GM23338 (cell line): ENCODE measurements at regions not wholly inside any gene's neighbourhood (a gene's known extent, or its start where the extent isn't known, plus 50 kb on each side); places are given as distances from the start of the nearest gene placed in this dataset.

Experiments
- ATAC-seq: fragments of 200-7000 bp; cut with Tn5 transposase; 3 replicates; pipeline ENCODE4 v1.9.1; 2020
- DNase-seq: peaks from one replicate; pipeline ENCODE4 v3.0.0-alpha.2; 2015; ENCODE audit warnings: low spot score
- H2AFZ ChIP-seq: fragments of 200-600 bp; sonication (generic); 2 replicates; pipeline ENCODE4 v1.8.0; 2016; ENCODE audit warnings: antibody characterized with exemption, mild to moderate bottlenecking, moderate library complexity
- H3F3A ChIP-seq: fragments of 200-600 bp; sonication (generic); replicated peaks from 2 replicates; pipeline ENCODE4 v1.8.0; 2017; ENCODE audit warnings: antibody characterized with exemption, mixed run types, low read depth
- H3K27ac ChIP-seq: fragments of 200-600 bp; sonication (generic); 2 replicates; pipeline ENCODE4 v1.6.1; 2016; ENCODE audit warnings: low read depth
- H3K27me3 ChIP-seq: fragments of 200-600 bp; sonication (generic); 2 replicates; pipeline ENCODE4 v1.8.0; 2016; ENCODE audit warnings: mild to moderate bottlenecking, mixed run types, moderate library complexity; ENCODE audit not compliant: insufficient read depth
- H3K36me3 ChIP-seq: fragments of 200-600 bp; sonication (generic); 2 replicates; pipeline ENCODE4 v1.8.0; 2016; ENCODE audit warnings: mild to moderate bottlenecking; ENCODE audit not compliant: insufficient read depth
- H3K4me1 ChIP-seq: fragments of 200-600 bp; sonication (generic); 2 replicates; pipeline ENCODE4 v1.8.0; 2016; ENCODE audit warnings: mild to moderate bottlenecking, moderate library complexity; ENCODE audit not compliant: insufficient read depth
- H3K4me2 ChIP-seq: fragments of 200-600 bp; sonication (generic); 2 replicates; pipeline ENCODE4 v1.7.1; 2017; ENCODE audit warnings: mixed run types
- H3K4me3 ChIP-seq: fragments of 200-600 bp; sonication (generic); 2 replicates; pipeline ENCODE4 v1.6.1; 2016; ENCODE audit warnings: mixed run types
- H3K79me2 ChIP-seq: fragments of 200-600 bp; sonication (generic); replicated peaks from 2 replicates; pipeline ENCODE4 v1.8.0; 2017; ENCODE audit warnings: mild to moderate bottlenecking; ENCODE audit not compliant: insufficient read depth
- H3K9me2 ChIP-seq: fragments of 200-600 bp; sonication (generic); 2 replicates; pipeline ENCODE4 v1.8.0; 2017; ENCODE audit not compliant: insufficient read depth
- H4K20me1 ChIP-seq: fragments of 200-600 bp; sonication (generic); replicated peaks from 2 replicates; pipeline ENCODE4 v1.8.0; 2017; ENCODE audit warnings: mild to moderate bottlenecking; ENCODE audit not compliant: insufficient read depth
- H3K27ac Mint-ChIP-seq: 2 replicates; pipeline ENCODE4 v1.8.0; 2020; ENCODE audit warnings: inconsistent platforms, mild to moderate bottlenecking, moderate library complexity, mixed read lengths
- H3K27me3 Mint-ChIP-seq: 3 replicates; pipeline ENCODE4 v1.8.0; 2022; ENCODE audit warnings: low read depth, mild to moderate bottlenecking, moderate library complexity, mixed read lengths, inconsistent platforms; ENCODE audit not compliant: insufficient read depth, poor library complexity
- H3K36me3 Mint-ChIP-seq: 3 replicates; pipeline ENCODE4 v1.8.0; 2021; ENCODE audit warnings: low read depth, mild to moderate bottlenecking, inconsistent platforms, moderate library complexity, mixed read lengths
- H3K4me1 Mint-ChIP-seq: 3 replicates; pipeline ENCODE4 v1.8.0; 2020; ENCODE audit warnings: mild to moderate bottlenecking, inconsistent platforms, mixed read lengths
- H3K4me3 Mint-ChIP-seq: 3 replicates; pipeline ENCODE4 v1.8.0; 2021; ENCODE audit warnings: moderate library complexity, mild to moderate bottlenecking, inconsistent platforms, mixed read lengths
- H3K9me3 Mint-ChIP-seq: 3 replicates; pipeline ENCODE4 v1.8.0; 2020; ENCODE audit warnings: moderate library complexity, mild to moderate bottlenecking, inconsistent platforms, mixed read lengths
- CREB1 ChIP-seq: fragments of 250-450 bp; sonication (Bioruptor Pico); IDR thresholded peaks from 2 replicates; pipeline ENCODE4 v1.5.0; 2020; ENCODE audit warnings: low read depth, mild to moderate bottlenecking, moderate library complexity
- ETS1 ChIP-seq: IDR thresholded peaks from 2 replicates; pipeline ENCODE4 v1.6.1; 2016; ENCODE audit warnings: antibody characterized with exemption
- EZH2 ChIP-seq: fragments of 200-600 bp; sonication (generic); IDR thresholded peaks from one replicate; pipeline ENCODE4 v1.8.0; 2017; ENCODE audit warnings: antibody characterized with exemption, mild to moderate bottlenecking, low read depth; ENCODE audit not compliant: unreplicated experiment
- EZH2phosphoT487 ChIP-seq: fragments of 200-600 bp; sonication (generic); IDR thresholded peaks from one replicate; pipeline ENCODE4 v1.8.1; 2018; ENCODE audit warnings: antibody characterized with exemption; ENCODE audit not compliant: unreplicated experiment
- JUNB ChIP-seq: IDR thresholded peaks from one replicate; pipeline ENCODE4 v1.6.1; 2016; ENCODE audit warnings: antibody characterized with exemption; ENCODE audit not compliant: unreplicated experiment
- NANOG ChIP-seq: IDR thresholded peaks from 2 replicates; pipeline ENCODE4 v1.6.1; 2016; ENCODE audit warnings: antibody characterized with exemption, borderline replicate concordance
- POLR2AphosphoS5 ChIP-seq: IDR thresholded peaks from 2 replicates; pipeline ENCODE4 v1.6.1; 2016; ENCODE audit warnings: antibody characterized with exemption, low read depth
- REST ChIP-seq: IDR thresholded peaks from one replicate; pipeline ENCODE4 v1.6.1; 2018; ENCODE audit warnings: antibody characterized with exemption; ENCODE audit not compliant: unreplicated experiment
- STAT1 ChIP-seq: IDR thresholded peaks from one replicate; pipeline ENCODE4 v1.6.1; 2016; ENCODE audit warnings: antibody characterized with exemption; ENCODE audit not compliant: unreplicated experiment
- ZNF114 ChIP-seq: fragments of 250-450 bp; sonication (Bioruptor Pico); IDR thresholded peaks from 2 replicates; pipeline ENCODE4 v1.5.0; 2020; ENCODE audit warnings: mild to moderate bottlenecking, moderate library complexity
- ZNF331 ChIP-seq: fragments of 250-450 bp; sonication (Bioruptor Pico); IDR thresholded peaks from 2 replicates; pipeline ENCODE4 v1.5.0; 2020; ENCODE audit warnings: low read depth, mild to moderate bottlenecking, moderate library complexity

- TF ChIP-seq REST = no peak
- TF ChIP-seq ZNF114 (CRISPR knock-in tag) = no peak
- TF ChIP-seq CREB1 (CRISPR knock-in tag) = no peak
- no peak for TF ChIP-seq EZH2
- TF ChIP-seq STAT1 = no peak
- no peak for TF ChIP-seq JUNB
- no peak for TF ChIP-seq POLR2AphosphoS5
- no peak for TF ChIP-seq ZNF331 (CRISPR knock-in tag)
- TF ChIP-seq EZH2phosphoT487 = no peak
- TF ChIP-seq NANOG = no peak
- no peak for TF ChIP-seq ETS1
Measured at GRCh38 chr10:33559105-33559504, 224.6 kb upstream of the NRP1 start (continued).

DNA sequence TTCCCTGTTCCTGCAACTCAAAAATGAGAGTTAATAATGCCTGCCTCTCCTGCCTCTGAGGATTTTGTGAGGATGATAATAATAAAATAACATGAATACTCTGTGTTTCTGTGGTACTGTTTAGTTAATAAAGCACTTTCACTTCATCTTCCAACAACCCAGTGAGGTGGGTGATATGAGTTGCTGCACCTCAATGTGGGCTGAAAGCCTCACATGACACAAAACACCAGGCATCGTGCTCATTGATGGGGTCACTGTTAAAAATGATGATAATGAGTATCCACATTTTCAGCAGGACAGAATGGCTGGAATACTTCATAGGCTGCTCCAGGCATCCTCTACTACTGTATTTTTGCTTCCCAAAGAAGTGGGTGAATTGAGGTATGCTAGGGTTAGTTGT lies 222.8 kb upstream of the NRP1 start:
- peaks cover 35% of the 10 kb centered on the region for H3K4me1 ChIP-seq
- Mint-ChIP-seq H3K9me3 (no peaks in the 10 kb centered on the region), H3K36me3 (peaks cover 2% of the 10 kb centered on the region; the same call in 1 of the 3 replicates), H3K27me3 (peaks cover 5% of the 10 kb centered on the region), H3K4me1 (peaks cover 30% of the 10 kb centered on the region), H3K4me3 (no peak overlapping the region), H3K27ac (no peak overlapping the region)
- no peaks in the 10 kb centered on the region for H4K20me1 ChIP-seq
- no peak for ATAC-seq
- no peaks in the 10 kb centered on the region for H3K27me3 ChIP-seq
- no peak overlapping the region for H3K27ac ChIP-seq
- no peaks in the 10 kb centered on the region for H3F3A ChIP-seq
- H3K4me3 ChIP-seq = no peak overlapping the region
- no peak overlapping the region for H2AFZ ChIP-seq
- H3K9me2 ChIP-seq = peaks cover 26% of the 10 kb centered on the region; the same call in 1 of the 2 replicates
- DNase-seq = no peak
- no peak overlapping the region for H3K4me2 ChIP-seq
- H3K79me2 ChIP-seq = no peaks in the 10 kb centered on the region
- H3K36me3 ChIP-seq = no peaks in the 10 kb centered on the region
- TF ChIP-seq NANOG (no peak), REST (no peak), ETS1 (no peak), EZH2phosphoT487 (no peak), ZNF331 (CRISPR knock-in tag) (no peak)
